HG02840 (cell line): ENCODE measurements at regions not wholly inside any gene's neighbourhood (a gene's known extent, or its start where the extent isn't known, plus 50 kb on each side); places are given as distances from the start of the nearest gene placed in this dataset.
"Not testable (repeated sequence)": the region's sequence is repeated elsewhere in the genome, so short reads cannot be mapped to it uniquely, and the experiment has no call there.

ENCODE experiments used
- ATAC-seq: cut with Tn5 transposase; IDR thresholded peaks from one replicate; pipeline ENCODE4 v1.9.1; 2021; ENCODE audit warnings: mild to moderate bottlenecking, moderate library complexity, moderate number of reproducible peaks; ENCODE audit not compliant: unreplicated experiment, low FRiP score

DNA sequence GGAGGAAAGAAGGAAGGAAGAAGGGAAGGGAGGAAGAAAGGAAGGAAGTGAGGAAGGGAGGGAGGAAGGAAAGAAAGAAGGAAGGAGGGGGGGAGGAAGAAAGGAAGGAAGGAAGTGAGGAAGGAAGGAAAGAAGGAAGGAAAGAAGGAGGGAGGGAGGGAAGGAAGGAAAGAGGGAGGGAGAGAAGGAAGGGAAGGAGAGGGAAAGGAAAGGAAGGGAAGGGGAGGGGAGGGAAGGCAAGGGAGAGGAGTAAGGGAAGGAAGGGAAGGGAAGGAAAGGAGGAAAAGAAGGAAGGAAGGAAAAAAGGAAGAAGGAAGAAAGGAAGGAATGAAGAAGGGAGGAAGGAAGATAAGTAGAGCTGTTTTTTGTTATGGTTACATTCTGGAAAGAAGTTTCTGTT lies 141.2 kb downstream of the LRRC3B start:
- ATAC-seq, result no peak

DNA sequence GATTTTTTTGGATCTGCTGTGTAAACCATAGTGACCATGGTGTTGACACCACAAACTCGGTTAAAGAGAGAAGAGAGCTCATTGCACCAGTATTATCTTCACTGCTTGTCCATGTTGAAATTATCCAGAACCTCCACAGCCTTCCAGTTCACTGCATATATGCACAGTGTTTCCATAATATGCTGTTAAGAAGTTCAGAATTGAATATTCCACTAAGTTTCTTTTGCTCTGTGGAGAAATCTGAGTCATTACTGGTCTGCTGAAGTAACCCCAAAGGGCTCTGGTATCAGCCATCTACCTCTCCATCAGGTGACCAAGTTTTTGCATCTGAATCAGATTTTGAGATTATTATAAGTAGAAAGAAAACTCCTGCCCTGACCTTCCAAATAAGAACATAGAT lies 143.5 kb downstream of the LRRC3B start:
- ATAC-seq, result no peak

DNA sequence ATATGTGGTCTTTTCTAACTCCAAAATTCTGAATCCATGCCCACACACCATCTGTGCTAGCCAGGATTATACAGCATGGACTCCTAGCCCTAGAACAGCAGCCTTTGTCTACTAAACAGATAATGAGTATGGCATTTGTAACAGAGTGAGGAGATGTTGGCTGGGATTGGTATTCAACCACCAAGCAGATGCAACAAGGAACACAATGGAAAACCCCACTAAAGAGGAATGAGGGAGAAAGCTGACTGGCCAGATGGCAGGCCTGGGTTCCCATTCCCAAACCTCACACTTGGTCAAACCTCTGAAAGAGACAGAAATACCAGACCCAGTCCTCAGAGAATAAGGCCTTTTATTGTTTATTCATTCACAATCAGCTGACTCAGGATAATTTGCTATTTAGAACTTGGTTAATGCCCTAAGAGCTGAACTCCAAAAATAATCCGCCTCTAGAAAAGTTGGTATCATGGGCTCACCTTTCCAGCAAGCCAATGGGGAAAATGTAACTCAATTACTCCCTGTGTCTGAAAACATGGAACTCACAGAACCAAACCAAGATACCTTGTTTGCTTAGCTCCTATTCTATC lies 145.6 kb downstream of the LRRC3B start:
- ATAC-seq, result no peak

DNA sequence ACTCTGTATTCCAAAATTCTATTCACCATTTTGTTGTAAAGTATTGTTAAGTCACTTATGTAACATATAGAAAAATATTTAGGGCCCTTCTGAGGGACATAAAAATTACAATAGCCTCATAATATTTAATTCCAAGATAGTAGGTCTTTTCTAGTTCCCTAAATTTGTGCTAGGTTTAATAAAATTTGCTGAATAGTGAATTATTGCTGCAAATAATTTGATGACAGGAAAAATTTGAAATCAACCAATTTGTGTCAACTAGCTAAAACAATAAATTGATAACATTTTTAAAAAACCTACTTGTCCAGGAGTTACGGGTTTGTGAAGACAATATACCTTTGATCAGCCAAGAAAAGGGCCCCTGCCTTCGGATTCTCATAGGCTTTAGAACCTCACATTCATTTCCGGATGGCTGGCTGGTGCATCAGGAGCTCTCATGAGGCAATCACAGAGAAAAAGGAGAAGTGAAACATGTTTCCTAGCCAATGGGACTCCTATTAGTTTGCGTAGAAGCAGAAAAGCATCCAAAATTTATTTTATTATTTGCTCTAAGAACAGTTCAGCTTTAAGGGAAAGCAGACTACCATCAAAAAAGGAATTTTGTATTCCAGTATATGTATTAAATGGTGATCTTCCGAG lies 177.2 kb downstream of the LRRC3B start:
- no peak for ATAC-seq

DNA sequence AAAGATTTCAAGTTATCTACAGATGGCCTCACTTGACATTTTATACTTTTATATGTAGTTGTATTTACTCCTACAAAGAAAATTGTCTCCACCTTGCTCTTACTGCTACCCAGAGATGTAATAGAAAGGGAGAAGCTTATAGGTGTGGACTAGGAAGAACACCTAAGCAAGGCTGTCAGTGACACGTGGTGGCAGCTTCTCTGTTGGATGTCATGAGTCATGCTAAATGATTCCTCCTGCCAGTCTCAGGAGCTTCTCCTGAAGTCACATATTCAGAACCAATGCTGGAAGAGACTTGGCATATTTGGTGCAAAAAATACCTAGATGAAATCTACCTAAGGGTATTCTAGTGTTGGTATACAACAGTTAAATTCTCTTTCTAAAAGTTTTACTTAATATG lies 184.7 kb downstream of the LRRC3B start:
- ATAC-seq, result no peak

DNA sequence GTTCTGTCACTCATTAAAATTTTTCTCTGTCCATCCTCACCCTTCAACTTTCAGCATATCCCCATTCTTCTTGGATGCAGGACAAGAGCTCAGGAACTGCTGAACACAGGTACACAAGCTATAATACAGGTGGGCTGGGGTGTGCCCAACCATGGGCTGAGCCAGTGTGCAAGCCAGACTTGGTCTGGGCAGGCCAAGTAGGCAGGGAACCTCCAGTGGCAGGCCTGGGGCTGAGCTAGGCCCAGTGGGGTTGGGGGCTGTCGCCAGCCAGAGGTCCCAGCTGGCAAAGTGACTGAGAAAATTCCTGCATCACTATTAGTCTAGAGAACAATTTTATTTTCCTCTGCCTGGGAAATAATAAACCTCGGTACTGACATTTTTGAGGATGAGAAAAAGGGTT lies 202.9 kb downstream of the LRRC3B start:
- no peak for ATAC-seq

DNA sequence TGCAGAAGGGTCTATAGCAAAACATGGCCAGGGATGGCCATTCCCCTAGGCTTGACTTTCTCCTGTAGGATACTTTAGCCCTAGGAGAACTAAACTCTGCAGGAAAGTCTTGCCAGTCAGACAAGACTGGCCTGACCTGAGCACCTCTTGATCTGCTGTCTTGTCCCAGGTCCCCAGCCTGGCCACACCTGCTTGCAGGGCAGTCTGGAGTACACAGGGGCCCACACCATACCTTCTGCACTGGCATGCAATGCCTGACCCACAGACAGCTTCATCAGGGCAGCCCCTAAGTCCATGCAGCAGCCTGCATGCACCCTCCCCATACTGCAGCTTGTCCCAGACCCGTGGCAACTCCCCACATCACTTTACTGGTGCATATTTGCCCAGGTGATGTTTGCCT lies 204.6 kb downstream of the LRRC3B start:
- no peak for ATAC-seq

DNA sequence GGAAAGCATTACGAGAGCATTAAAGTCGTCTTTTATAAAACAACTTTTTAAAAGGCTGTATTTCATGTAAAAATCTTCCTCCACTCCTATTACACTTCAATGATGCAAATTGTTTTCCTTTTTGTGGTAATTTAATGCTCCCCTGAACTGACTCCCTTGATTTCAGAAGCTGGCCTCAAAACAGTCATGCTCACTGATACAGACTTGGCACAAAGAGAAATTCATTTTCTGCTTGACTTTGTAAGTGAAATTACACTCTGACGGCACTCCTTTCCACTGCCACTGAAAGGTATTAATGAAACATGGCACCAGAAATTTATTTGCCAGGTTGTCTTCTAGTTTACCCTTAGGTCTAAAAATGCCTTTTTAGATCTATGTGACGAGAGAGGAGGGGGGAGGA lies 215.5 kb downstream of the LRRC3B start:
- ATAC-seq, result no peak

DNA sequence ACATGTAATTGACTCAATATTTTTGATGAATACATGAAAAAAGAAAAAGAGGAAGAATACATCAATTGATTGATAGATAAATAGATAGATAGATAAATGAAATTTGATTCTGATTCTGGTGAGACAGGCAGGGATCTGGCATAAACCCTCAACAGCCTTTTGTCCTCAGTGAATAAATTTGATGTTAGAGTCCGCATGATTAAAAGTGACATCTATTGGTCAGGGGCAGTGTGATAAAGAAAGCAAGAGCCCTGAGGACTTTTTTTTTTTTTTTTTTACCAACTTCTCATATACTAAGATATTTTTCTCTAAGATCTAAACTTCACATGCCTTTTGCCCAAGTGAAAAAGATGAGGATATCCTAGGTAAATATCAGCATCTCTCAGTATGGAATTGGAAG lies 216.4 kb downstream of the LRRC3B start:
- ATAC-seq, result no peak

DNA sequence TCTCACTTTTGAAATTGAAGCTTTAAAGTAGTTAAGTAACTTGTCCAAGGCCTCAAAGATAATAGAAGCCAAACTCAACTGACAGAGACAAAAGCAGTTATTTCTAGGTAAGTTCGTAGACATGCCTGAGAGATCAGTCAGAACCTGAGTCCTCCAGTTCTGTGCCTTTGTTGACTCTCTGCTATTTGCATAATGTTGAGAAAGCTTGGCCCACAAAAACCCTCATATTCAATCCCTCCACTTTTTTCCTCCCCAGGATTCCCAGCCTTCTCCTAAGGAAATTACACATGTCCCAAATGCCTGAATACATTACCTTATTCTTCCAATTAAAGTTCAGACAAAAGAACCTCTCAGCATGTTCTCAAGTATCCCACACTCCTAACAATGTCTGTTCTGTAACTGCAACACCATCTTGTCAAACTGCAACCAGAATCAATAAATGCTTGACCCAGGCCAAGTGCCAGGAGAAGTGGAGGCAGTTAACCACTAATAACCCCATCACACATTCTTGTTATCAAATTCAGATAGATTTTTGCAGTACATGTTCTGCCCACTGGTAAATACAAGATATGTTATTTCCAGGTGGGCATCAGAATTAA lies 217.8 kb downstream of the LRRC3B start:
- ATAC-seq, result no peak

DNA sequence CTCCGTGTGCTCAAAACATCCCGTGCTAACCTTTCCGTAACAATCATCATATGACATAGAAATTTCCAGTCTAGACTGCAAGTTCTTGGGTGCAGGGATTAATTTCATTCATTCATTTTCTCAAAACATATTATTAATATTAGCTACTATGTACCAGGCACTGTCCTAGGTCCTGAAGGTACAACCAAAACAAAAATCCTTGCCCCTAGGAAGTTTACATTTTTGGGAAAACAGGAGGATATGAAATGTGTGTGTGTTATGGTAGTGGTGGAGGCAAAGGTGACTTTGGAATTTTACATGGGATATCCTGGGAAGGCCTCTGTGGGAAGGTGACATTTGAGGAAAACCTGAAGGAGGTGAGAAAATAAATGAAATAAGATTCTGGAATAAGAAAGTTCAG lies 222.6 kb downstream of the LRRC3B start:
- ATAC-seq, result no peak

DNA sequence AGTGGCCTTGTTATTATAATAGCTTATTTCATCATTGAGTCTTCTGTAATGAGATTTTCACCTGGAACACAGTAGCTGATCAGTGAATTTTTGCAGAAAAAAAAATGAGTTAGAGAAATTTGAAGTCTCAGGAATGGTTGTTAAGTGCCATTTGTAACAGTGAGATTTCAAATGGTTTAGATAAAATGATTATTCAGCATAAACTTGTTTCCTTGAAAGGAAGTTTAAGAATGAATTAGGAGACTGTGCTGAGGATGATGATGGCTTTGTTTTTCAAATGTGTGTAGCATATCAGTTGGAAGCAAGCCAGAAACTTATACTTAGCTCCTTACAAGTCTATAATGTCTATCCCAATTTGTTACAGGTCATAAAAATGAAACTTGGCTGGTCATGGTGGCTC lies 225.1 kb downstream of the LRRC3B start:
- ATAC-seq, result no peak

DNA sequence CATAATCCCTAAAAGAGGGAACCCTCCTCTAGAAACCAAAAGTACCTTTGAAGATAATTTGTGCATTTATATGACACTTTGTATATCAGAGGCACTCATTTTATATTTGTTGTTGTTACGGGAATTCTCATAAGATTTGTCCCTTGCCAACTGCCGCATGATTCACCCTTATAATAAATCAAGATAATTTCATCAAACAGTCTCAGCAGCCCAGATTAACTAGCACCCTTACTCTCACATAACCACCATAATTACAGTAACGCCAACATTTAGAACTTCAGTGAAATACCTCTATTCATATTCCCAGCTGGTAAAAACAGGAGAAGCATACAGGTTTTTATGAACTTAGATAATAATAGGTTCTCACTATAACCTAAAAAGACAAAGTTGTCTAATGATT lies 271.9 kb downstream of the LRRC3B start:
- no peak for ATAC-seq

DNA sequence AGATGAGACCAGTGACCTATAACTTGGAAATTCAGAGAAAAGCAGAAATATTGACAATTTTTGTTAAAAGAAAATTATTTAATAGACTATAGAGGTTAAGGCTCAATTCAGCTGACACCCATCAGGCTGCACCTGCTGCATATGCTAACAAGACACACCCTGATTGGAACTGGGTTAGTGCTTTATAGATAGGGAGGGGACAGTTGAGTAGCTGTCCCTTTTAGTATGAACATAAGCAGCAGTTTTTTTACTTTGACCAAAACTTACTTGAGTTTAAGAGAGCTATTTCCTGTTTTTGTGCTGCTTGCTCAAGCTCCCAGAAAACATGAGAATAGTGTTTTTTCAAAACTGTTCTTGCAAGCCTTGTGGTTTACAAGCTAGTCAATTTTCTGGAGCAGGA lies 292.6 kb downstream of the LRRC3B start:
- no peak for ATAC-seq

DNA sequence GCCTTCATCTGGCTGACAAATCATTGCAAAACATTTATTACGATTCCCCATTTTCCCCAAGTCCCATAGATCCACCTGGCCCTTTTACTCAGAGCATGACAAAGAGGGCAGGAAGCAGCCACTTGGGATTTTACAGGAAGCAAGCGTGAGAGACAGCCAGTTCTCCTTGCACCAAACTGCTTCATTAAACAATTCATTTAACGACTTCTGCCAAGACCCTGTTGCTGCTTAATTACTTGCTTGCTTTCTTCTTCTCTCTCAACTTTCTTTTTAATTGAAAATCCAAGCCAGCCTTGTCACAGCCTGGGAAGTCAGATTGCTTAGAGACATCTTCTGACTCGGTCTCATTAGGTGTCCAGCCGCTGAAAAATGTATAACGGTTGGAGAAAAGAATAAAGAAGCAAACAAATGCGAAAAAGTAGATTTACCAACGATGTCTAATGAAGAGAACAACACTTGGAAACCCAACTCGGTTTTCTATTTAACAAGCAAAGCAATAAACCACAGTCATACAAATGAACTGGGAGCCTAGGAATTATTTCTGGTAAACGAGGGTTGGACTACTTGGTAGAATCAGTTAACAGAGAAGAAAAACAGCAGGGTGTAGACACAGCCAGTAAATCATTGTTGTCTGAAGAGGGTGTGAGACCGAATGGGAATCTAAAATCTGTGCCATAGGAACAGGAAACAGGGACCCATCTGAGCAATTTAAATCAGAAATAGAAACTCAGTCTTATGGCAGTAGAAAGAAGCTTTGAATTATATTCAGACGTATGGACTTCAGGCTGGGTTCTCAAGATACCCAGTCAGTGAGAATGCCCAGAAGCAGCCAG lies 298.3 kb downstream of the LRRC3B start:
- ATAC-seq, result no peak

DNA sequence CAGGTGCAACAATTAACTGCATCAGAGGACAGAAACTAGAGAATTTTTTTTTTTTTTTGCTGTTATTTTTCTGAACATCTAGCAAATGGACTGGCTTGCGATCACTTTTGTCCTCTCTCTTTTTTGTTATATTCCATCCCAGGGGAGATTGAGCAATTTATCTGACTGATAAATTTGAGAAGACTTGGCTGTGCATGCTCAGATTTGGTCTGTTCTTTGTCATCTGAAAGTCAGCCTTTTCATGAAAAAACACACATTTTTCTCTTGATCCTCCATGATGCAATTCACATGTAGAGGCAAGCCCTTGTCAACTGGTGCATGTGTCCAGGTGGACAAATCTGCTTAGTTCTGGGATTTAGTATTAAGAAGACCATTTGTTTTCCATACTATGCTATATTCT lies 309.3 kb downstream of the LRRC3B start:
- ATAC-seq, result no peak

DNA sequence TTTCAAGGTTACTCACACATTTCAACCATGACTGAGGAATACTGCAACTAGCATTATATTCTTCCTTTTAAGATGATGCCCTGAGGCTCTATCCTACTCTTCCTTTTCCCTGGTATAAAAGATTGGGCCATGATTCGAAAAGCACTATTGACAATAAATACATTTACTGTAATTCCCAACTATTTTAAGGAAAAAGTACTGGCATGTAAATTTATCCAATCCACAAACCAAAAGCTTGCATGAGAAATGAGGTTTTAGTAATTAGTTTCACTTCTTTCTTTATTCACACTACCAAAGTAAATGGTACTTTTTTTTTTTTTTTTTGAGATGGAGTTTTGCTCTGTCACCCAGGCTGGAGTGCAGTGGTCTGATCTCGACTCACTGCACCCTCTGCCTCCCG lies 310.2 kb downstream of the LRRC3B start:
- ATAC-seq, result no peak

DNA sequence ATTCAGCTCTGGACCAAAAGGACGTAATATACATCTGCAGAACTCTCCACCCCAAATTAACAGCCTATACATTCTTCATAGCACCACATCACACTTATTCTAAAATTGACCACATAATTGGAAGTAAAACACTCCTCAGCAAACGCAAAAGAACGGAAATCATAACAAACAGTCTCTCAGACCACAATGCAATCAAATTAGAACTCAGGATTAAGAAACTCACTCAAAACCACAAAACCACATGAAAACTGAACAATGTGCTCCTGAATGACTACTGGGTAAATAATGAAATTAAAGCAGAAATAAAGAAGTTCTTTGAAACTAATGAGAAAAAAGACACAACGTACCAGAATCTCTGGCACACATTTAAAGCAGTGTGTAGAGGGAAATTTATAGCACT lies 322.9 kb downstream of the LRRC3B start:
- not testable (repeated sequence) for ATAC-seq

DNA sequence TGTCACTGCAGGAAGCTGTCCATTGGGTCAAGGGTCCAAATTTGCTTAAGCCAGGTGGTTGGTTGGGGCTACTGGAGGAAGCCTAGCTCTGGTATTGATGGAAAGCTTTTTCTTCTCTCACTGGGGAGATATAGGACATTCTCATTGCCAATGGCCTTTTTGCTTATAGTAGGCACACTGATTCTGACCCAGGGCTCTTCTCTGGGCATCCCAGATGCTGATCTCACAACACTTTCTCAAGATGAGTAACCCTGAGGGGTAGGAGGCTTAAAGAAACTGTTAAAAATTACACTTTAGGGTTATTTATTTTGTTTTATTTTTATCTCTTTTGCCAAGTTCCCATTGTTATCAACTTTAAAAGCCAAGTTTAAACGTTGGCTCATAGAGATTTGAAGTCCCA lies 337.8 kb downstream of the LRRC3B start:
- ATAC-seq, result no peak

DNA sequence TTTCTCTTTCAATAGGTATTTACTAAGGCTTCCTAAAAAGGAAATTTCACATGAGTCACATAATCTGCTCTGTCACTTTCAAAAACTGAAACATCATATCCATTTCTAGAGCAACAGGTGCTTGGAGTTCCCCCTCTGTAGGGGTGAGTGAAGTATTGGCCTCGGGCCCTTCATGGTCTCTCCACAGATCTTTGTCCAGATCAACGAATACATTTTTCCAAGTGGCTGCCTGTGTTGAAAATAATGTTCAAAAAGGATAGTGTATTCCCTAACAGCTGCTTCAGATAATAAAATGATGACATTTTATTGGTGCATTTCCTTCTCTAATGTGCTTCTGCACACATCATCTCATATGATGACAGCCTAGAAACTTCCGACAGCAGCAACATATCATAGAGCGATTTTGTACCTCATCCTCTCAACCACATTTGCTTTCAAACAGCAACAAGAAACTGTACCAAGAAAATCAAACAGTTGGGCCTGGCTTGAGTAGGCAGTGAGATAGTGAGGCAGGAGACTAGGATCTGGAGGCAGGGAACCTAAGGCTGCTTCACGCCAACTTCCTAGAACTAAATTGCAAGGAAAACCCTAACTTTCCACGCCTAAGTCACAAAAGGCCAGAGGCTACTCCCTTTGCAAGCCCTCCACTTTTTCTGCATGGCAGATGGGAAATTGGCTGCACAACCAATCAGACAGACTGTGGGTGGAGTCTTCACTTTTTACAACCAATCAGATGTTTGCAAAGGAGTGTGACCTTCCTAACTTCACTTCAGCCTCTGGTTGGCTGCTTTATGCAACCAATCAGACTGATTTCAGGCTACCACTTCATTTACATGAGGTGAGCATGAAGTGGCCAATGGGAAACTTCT lies 340.2 kb downstream of the LRRC3B start:
- peak; percentile 81 for ATAC-seq

DNA sequence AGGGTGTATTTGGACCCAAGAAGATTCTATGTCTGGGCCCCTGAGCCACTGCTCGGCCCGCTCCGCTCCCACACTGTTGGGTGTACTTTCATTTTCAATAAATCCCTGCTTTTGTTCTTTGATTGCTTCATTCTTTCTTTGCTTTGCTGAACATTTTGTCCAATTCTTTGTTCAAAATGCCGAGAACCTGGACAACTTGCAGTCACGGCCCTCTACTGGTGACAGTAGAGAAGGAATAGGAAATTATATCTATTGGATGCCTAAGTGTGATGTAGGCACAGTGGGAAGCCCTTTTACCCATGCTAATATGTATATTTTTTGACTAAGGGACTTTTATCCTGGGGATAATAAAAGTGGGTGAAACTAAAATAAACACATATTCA lies 340.8 kb downstream of the LRRC3B start:
- ATAC-seq, result no peak
